Lung (tissue), 11 donors: ENCODE measurements at regions not wholly inside any gene's neighbourhood (a gene's known extent, or its start where the extent isn't known, plus 50 kb on each side); places are given as distances from the start of the nearest gene placed in this dataset.
"Not testable (repeated sequence)": the region's sequence is repeated elsewhere in the genome, so short reads cannot be mapped to it uniquely, and the experiment has no call there.

Experiments
- ATAC-seq: fragments of 200-7000 bp; cut with Tn5 transposase; one replicate; pipeline ENCODE4 v1.9.1; 2020; ENCODE audit warnings: moderate number of reproducible peaks; ENCODE audit not compliant: insufficient read depth, low FRiP score
- DNase-seq, 3 donors: peaks; one replicate each; pipeline ENCODE4 v3.0.0-alpha.2; 2013 to 2017
- H3K27ac ChIP-seq, 2 donors: one replicate each; pipeline ENCODE4 v1.5.1; 2013; ENCODE audit warnings: mild to moderate bottlenecking in 2 of 2, moderate library complexity in 2 of 2, control low read depth in 1 of 2, inconsistent platforms in 1 of 2, low read depth in 1 of 2, low read length in 1 of 2
- H3K27me3 ChIP-seq, 3 donors: one replicate each; pipeline ENCODE4 v1.5.1; 2013; ENCODE audit warnings: low read length in 2 of 3; ENCODE audit not compliant: control insufficient read depth in 3 of 3, insufficient read depth in 3 of 3
- H3K36me3 ChIP-seq, 4 donors: one replicate each; pipeline ENCODE4 v1.5.1; 2013; ENCODE audit warnings: low read length in 4 of 4, mild to moderate bottlenecking in 1 of 4, moderate library complexity in 1 of 4; ENCODE audit not compliant: control insufficient read depth in 4 of 4, insufficient read depth in 4 of 4
- H3K4me1 ChIP-seq, 5 donors: one replicate each; pipeline ENCODE4 v1.5.1; 2013; ENCODE audit warnings: low read length in 5 of 5, mild to moderate bottlenecking in 2 of 5, moderate library complexity in 1 of 5; ENCODE audit not compliant: control insufficient read depth in 5 of 5, insufficient read depth in 5 of 5
- H3K4me3 ChIP-seq: one replicate; pipeline ENCODE4 v1.5.1; 2013; ENCODE audit warnings: mild to moderate bottlenecking, control low read depth, moderate library complexity
- H3K9ac ChIP-seq, 2 donors: one replicate each; pipeline ENCODE4 v1.5.1; 2013; ENCODE audit warnings: low read length in 2 of 2, control low read depth in 1 of 2; ENCODE audit not compliant: insufficient read depth in 1 of 2
- H3K9me3 ChIP-seq, 4 donors: one replicate each; pipeline ENCODE4 v1.5.1; 2013; ENCODE audit warnings: low read length in 3 of 4, mild to moderate bottlenecking in 1 of 4, moderate library complexity in 1 of 4; ENCODE audit not compliant: control insufficient read depth in 4 of 4, insufficient read depth in 3 of 4
- WGBS, 2 donors: extraction: QIAGEN DNeasy Blood & Tissue Kit; methylation state at CpG; one replicate each; pipeline ENCODE4 v1.1.7; 2013; 5-methylcytosine and 5-hydroxymethylcytosine counted together
- TF ChIP-seq, protein P1 (sequence below): IDR thresholded peaks from 2 replicates; pipeline ENCODE4 v1.5.1; 2012; ENCODE audit warnings: mild to moderate bottlenecking; ENCODE audit errors: control extremely low read depth, extremely low read depth
- donor health status: control.
- donor health status: control.
- donor health status: Bipolar disorder and iron deficiency.
- donor health status: healthy.
- donor health status: DM: yes; HTN: yes; CAD: no.

DNA sequence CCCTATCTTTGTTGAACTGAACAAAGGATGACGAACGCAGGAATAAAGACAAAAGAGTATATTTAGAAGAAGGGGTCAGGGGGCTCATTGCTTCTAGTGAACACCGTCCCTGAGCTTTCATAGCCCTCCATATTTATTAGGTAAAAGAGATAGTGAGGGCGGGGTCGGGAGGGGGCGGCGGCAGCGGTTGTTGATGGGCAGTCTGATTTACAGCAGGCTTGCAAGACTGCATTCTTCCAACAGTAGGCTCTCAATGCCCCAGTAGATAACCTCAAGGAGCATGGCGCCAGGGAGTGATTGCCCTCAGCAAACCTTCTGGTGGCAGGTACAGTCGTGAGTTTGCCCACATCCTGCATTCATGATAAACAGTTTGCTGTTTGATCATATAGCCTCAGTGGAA is 563.3 kb upstream of the SYNCRIP start:
- H3K27ac ChIP-seq: no peak overlapping the region
- H3K4me3 ChIP-seq: no peak overlapping the region
- H3K9me3 ChIP-seq: peaks cover 0 to 4% (median 0%) of the 10 kb centered on the region in 4 donors
- no peaks in the 10 kb centered on the region for H3K4me1 ChIP-seq
- 85 to 91% methylated on average over 10 of the region's 10 CpGs for WGBS, 2 donors
- DNase-seq (no peak), ATAC-seq (no peak)
- no peaks in the 10 kb centered on the region for H3K27me3 ChIP-seq
- H3K9ac ChIP-seq: no peak overlapping the region
- TF ChIP-seq, protein P1, sequence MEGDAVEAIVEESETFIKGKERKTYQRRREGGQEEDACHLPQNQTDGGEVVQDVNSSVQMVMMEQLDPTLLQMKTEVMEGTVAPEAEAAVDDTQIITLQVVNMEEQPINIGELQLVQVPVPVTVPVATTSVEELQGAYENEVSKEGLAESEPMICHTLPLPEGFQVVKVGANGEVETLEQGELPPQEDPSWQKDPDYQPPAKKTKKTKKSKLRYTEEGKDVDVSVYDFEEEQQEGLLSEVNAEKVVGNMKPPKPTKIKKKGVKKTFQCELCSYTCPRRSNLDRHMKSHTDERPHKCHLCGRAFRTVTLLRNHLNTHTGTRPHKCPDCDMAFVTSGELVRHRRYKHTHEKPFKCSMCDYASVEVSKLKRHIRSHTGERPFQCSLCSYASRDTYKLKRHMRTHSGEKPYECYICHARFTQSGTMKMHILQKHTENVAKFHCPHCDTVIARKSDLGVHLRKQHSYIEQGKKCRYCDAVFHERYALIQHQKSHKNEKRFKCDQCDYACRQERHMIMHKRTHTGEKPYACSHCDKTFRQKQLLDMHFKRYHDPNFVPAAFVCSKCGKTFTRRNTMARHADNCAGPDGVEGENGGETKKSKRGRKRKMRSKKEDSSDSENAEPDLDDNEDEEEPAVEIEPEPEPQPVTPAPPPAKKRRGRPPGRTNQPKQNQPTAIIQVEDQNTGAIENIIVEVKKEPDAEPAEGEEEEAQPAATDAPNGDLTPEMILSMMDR: no peak
- H3K36me3 ChIP-seq: no peaks in the 10 kb centered on the region

DNA sequence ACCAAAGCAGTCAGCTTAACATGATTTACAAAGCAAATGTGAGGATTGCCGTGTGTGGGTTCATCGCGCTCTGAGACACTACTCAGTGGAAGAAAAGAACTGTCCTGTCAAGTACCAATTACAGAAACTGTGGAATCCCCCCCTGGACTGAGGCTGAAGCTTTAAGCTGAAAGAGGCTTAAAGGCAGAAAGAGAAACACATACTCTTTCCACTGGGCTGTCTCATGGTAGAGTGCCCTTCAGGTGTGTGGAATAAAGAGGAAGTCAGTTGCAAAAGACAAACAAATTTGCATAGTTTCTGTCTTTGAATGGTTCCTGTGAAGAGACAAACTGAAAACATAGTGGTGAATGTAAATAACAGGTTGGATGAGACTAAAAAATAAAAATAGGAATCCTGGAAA is 560.4 kb upstream of the SYNCRIP start:
- TF ChIP-seq, protein P1: no peak
- DNase-seq (no peak), ATAC-seq (no peak)
- Histone ChIP-seq H3K36me3 (no peaks in the 10 kb centered on the region), H3K27ac (no peak overlapping the region), H3K9ac (no peak overlapping the region), H3K9me3 (peaks cover 0 to 4% (median 0%) of the 10 kb centered on the region in 4 donors), H3K4me3 (no peak overlapping the region), H3K4me1 (no peaks in the 10 kb centered on the region), H3K27me3 (no peaks in the 10 kb centered on the region)
- WGBS, 2 donors: 94 to 95% methylated on average over 3 of the region's 3 CpGs

DNA sequence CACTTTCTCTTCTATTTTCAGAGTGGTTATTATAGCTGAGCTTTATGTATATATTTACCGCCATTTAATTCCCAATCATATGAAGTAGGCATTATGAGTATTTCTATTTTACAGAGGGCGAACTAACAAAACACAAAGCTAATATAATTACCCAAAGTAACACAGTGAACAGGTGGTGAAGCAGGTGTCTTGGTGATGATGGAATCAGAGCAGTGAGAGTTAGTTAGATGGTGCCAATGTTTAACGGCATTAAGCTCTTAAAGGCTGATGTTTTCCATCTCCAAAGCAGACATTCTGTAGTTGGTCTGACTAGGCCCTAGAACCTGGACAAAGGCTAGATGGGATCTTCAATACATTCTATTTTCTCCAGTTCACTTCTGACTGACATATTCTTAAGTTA is 551.1 kb upstream of the SYNCRIP start:
- no peak for ATAC-seq
- H3K27me3 ChIP-seq: no peaks in the 10 kb centered on the region
- no peaks in the 10 kb centered on the region for H3K36me3 ChIP-seq
- H3K4me3 ChIP-seq: no peak overlapping the region
- H3K4me1 ChIP-seq: no peaks in the 10 kb centered on the region
- H3K9ac ChIP-seq: no peak overlapping the region
- no peak overlapping the region for H3K27ac ChIP-seq
- no peaks in the 10 kb centered on the region for H3K9me3 ChIP-seq
- TF ChIP-seq, protein P1: no peak
- 94 to 95% methylated on average over 3 of the region's 3 CpGs for WGBS, 2 donors
- DNase-seq: no peak

DNA sequence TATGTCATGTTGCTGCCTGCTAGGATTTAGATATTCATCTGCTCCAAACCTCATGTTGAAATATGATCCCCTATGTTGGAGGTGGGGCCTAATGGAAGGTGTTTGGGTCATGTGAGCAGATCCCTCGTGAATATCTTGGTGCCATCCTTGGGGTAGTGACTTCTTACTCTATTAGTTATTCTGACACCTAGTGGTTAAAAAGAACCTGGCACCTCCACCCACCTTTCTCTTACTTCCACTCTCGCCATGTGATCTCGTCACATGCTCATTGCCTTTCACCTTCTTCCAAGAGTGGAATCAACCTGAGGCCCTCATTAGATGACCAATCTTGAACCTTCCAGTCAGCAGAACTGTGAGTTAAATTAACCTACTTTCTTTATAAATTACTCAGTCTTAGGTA is 549.4 kb upstream of the SYNCRIP start:
- TF ChIP-seq, protein P1: no peak
- Histone ChIP-seq H3K27ac (no peak overlapping the region), H3K9ac (no peak overlapping the region), H3K36me3 (no peaks in the 10 kb centered on the region), H3K27me3 (no peaks in the 10 kb centered on the region), H3K4me3 (no peak overlapping the region), H3K9me3 (peaks cover 0 to 3% (median 0%) of the 10 kb centered on the region in 4 donors), H3K4me1 (no peaks in the 10 kb centered on the region)
- DNase-seq (peak in 1 of 3 donors; percentile 4), ATAC-seq (no peak)
- 59 to 64% methylated on average over 3 of the region's 3 CpGs for WGBS, 2 donors

DNA sequence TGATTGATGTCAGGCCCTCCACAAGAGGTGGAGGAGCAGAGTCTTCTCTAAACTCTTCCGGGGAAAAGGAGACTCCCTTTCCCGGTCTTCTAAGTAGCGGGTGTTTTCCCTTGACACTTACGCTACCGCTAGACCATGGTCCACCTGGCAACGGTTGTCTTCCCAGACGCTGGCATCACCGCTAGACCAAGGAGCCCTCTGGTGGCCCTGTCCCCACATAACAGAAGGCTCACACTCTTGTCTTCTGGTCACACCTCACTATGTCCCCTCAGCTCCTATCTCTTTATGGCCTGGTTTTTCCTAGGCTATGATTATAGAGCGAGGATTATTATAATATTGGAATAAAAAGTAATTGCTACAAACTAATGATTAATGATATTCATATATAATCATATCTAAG is 532.5 kb upstream of the SYNCRIP start:
- not testable (repeated sequence) for H3K36me3 ChIP-seq, H3K4me1 ChIP-seq, H3K27me3 ChIP-seq, H3K27ac ChIP-seq, H3K9ac ChIP-seq, ATAC-seq, H3K9me3 ChIP-seq, H3K4me3 ChIP-seq
- WGBS, 2 donors: 57 to 61% methylated on average over 9 of the region's 9 CpGs
- DNase-seq: peak in 1 of 3 donors; percentile 11
